ENCODE measurements at regions not wholly inside any gene's neighbourhood (a gene's known extent, or its start where the extent isn't known, plus 50 kb on each side); places are given as distances from the start of the nearest gene placed in this dataset.
A peak's percentile ranks its signal among the peaks of the same experiment; 100 is the strongest.

- H3K27ac ChIP-seq, result no peak overlapping the region
- H3K4me3 ChIP-seq, result no peak overlapping the region
- intact Hi-C loops (cut with DNase I), result no loop called here
- no peaks in the 10 kb centered on the region for H3K9me3 ChIP-seq
- WGBS (ENCODE audit: insufficient coverage, low coverage, low lambda C conversion rate, missing lambda C conversion rate), result 41% methylated on average over 2 of the region's 2 CpGs
- no peaks in the 10 kb centered on the region for H3K4me1 ChIP-seq
- TF ChIP-seq POLR2A (IDR thresholded peaks at IDR 0.05), result no peak
- no peak for TF ChIP-seq CTCF (IDR thresholded peaks at IDR 0.05)
- DNase-seq (no peak), ATAC-seq (no peak)
- no peaks in the 10 kb centered on the region for H3K27me3 ChIP-seq
- no peaks in the 10 kb centered on the region for H3K36me3 ChIP-seq
Measured at GRCh38 chr1:188355082-188355481, 1526.3 kb downstream of the PLA2G4A start.

GRCh38 chr1:188355847-188356246, 1527.1 kb downstream of the PLA2G4A start:
- peak in 1 of 4 donors; percentile 38 for ATAC-seq

DNA sequence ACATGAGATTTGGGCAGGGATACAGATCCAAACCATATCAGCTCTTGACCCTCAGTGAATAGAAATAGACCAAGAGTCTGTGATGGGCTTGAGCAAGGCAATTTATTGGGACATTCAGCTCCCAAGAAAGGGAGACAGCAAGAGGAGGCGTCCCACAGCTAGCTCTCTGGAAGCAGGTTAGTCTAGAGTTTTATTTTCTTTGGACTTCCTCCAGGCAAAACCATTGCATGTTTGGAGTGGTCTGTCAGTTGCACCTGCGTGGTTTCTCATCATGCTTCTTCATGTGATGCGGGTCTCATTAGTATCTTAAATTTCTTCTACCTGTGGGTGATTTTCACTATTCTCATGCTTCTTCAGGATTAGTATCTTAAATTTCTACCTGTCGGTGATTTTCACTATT, 1530.6 kb downstream of the PLA2G4A start:
- Histone ChIP-seq H3K4me1 (no peaks in the 10 kb centered on the region), H3K27me3 (no peaks in the 10 kb centered on the region), H3K4me3 (no peak overlapping the region), H3K36me3 (no peaks in the 10 kb centered on the region), H3K9me3 (no peaks in the 10 kb centered on the region), H3K27ac (no peak overlapping the region)
- ATAC-seq (no peak), DNase-seq (no peak)
- intact Hi-C loops (cut with DNase I), result no loop called here
- WGBS (ENCODE audit: insufficient coverage, low coverage, low lambda C conversion rate, missing lambda C conversion rate), result 68% methylated on average over 4 of the region's 4 CpGs
- no peak for TF ChIP-seq CTCF (IDR thresholded peaks at IDR 0.05)
- TF ChIP-seq POLR2A (IDR thresholded peaks at IDR 0.05), result no peak

More at GRCh38 chr1:188355847-188356246, 1527.1 kb downstream of the PLA2G4A start:
- Histone ChIP-seq H3K9me3 (no peaks in the 10 kb centered on the region), H3K36me3 (no peaks in the 10 kb centered on the region), H3K4me1 (no peaks in the 10 kb centered on the region), H3K4me3 (no peak overlapping the region), H3K27me3 (no peaks in the 10 kb centered on the region), H3K27ac (no peak overlapping the region)
- TF ChIP-seq CTCF (IDR thresholded peaks at IDR 0.05) (no peak), POLR2A (IDR thresholded peaks at IDR 0.05) (no peak)
- WGBS (ENCODE audit: insufficient coverage, low coverage, low lambda C conversion rate, missing lambda C conversion rate), result 67% methylated on average over 1 of the region's 5 CpGs
- DNase-seq, result no peak
- intact Hi-C loops (cut with DNase I), result no loop called here

DNA sequence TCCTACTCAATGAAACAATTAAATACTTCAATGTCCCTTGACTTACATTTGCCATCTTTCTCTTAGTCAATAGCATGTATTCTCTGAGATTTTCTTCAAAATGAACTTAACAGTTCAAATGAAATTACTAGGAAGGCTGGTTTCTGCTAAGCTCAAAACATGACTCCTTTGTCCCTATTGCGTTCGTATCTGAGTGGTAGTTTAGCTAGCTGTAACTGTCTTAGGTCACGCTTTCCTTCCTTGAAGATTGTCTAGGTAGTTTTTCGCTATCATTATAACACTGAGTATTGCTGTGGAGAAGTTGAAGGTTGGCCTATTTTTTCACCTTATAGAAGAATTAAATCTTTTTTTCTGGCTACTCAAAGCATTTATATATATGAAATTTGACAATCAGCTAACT, 1535.2 kb downstream of the PLA2G4A start:
- H3K9me3 ChIP-seq, result no peaks in the 10 kb centered on the region
- no peak for ATAC-seq
- intact Hi-C loops (cut with DNase I), result no loop called here
- no peak overlapping the region for H3K27ac ChIP-seq
- H3K4me3 ChIP-seq, result no peak overlapping the region
- H3K27me3 ChIP-seq, result no peaks in the 10 kb centered on the region
- 76% methylated on average over 4 of the region's 4 CpGs for WGBS (ENCODE audit: insufficient coverage, low coverage, low lambda C conversion rate, missing lambda C conversion rate)
- H3K36me3 ChIP-seq, result no peaks in the 10 kb centered on the region
- no peaks in the 10 kb centered on the region for H3K4me1 ChIP-seq
- no peak for DNase-seq
- no peak for TF ChIP-seq POLR2A (IDR thresholded peaks at IDR 0.05)
- TF ChIP-seq CTCF (IDR thresholded peaks at IDR 0.05), result no peak

- H3K27ac ChIP-seq, result no peak overlapping the region
- no peaks in the 10 kb centered on the region for H3K27me3 ChIP-seq
- no peaks in the 10 kb centered on the region for H3K9me3 ChIP-seq
- intact Hi-C loops (cut with DNase I), result no loop called here
- TF ChIP-seq CTCF (IDR thresholded peaks at IDR 0.05), result no peak
- TF ChIP-seq POLR2A (IDR thresholded peaks at IDR 0.05), result no peak
- H3K4me3 ChIP-seq, result no peak overlapping the region
- ATAC-seq (no peak), DNase-seq (no peak)
- H3K36me3 ChIP-seq, result no peaks in the 10 kb centered on the region
- no peaks in the 10 kb centered on the region for H3K4me1 ChIP-seq
- 44% methylated on average over 3 of the region's 3 CpGs for WGBS (ENCODE audit: insufficient coverage, low coverage, low lambda C conversion rate, missing lambda C conversion rate)
Measured at GRCh38 chr1:188364927-188365449, 1536.2 kb downstream of the PLA2G4A start.

All from right lobe of liver (tissue), 6 donors.